Nephron progenitor cell (in vitro differentiated cells): ENCODE measurements at regions not wholly inside any gene's neighbourhood (a gene's known extent, or its start where the extent isn't known, plus 50 kb on each side); places are given as distances from the start of the nearest gene placed in this dataset.
A peak's percentile ranks its signal among the peaks of the same experiment; 100 is the strongest.

ENCODE experiments used
- DNase-seq: peaks from one replicate; pipeline ENCODE4 v3.0.0; 2021
- H3K27ac Mint-ChIP-seq: 2 replicates; pipeline ENCODE4 v1.8.0; 2021; ENCODE audit warnings: mild to moderate bottlenecking, moderate library complexity, mixed read lengths
- H3K27me3 Mint-ChIP-seq: 2 replicates; pipeline ENCODE4 v1.8.0; 2021; ENCODE audit warnings: mild to moderate bottlenecking, low read depth, mixed read lengths; ENCODE audit not compliant: poor library complexity
- H3K36me3 Mint-ChIP-seq: 2 replicates; pipeline ENCODE4 v1.8.0; 2021; ENCODE audit warnings: low read depth, mixed read lengths
- H3K4me1 Mint-ChIP-seq: 2 replicates; pipeline ENCODE4 v1.8.0; 2021; ENCODE audit warnings: mixed read lengths
- H3K4me3 Mint-ChIP-seq: 2 replicates; pipeline ENCODE4 v1.8.0; 2021; ENCODE audit warnings: mild to moderate bottlenecking, moderate library complexity, mixed read lengths
- H3K9me3 Mint-ChIP-seq: 2 replicates; pipeline ENCODE4 v1.8.0; 2021; ENCODE audit warnings: mild to moderate bottlenecking, moderate library complexity, mixed read lengths
- TF ChIP-seq, protein P1 (sequence below): fragments of 200-600 bp; sonication (generic); IDR thresholded peaks from 2 replicates; pipeline ENCODE4 v1.5.0; 2021; ENCODE audit warnings: antibody characterized with exemption

DNA sequence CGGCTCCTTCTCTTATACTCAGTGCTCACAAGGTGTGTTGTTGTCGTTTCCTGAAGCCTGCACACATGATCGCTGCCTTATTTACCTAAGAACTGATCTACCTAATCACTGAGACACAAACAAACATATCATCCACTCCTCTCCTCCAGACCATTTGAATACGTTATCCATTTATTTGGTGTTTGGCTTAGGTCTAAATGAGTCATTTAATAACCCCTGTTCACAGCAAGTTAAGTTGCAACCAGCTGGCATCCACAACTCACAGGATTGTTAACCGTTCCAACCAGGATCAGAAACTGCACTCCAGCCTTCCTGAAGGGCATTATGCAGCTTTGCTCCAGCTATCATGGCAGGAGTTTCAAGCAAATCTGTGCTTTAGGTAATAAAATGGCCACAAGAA is 511.1 kb upstream of the MAP3K7 start:
- Mint-ChIP-seq H3K27ac (peak overlapping the region; percentile 12), H3K27me3 (peaks cover 5% of the 10 kb centered on the region), H3K9me3 (no peaks in the 10 kb centered on the region), H3K4me1 (peaks cover 29% of the 10 kb centered on the region), H3K36me3 (no peaks in the 10 kb centered on the region), H3K4me3 (no peak overlapping the region)
- DNase-seq = no peak
- TF ChIP-seq, protein P1, sequence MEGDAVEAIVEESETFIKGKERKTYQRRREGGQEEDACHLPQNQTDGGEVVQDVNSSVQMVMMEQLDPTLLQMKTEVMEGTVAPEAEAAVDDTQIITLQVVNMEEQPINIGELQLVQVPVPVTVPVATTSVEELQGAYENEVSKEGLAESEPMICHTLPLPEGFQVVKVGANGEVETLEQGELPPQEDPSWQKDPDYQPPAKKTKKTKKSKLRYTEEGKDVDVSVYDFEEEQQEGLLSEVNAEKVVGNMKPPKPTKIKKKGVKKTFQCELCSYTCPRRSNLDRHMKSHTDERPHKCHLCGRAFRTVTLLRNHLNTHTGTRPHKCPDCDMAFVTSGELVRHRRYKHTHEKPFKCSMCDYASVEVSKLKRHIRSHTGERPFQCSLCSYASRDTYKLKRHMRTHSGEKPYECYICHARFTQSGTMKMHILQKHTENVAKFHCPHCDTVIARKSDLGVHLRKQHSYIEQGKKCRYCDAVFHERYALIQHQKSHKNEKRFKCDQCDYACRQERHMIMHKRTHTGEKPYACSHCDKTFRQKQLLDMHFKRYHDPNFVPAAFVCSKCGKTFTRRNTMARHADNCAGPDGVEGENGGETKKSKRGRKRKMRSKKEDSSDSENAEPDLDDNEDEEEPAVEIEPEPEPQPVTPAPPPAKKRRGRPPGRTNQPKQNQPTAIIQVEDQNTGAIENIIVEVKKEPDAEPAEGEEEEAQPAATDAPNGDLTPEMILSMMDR = no peak

DNA sequence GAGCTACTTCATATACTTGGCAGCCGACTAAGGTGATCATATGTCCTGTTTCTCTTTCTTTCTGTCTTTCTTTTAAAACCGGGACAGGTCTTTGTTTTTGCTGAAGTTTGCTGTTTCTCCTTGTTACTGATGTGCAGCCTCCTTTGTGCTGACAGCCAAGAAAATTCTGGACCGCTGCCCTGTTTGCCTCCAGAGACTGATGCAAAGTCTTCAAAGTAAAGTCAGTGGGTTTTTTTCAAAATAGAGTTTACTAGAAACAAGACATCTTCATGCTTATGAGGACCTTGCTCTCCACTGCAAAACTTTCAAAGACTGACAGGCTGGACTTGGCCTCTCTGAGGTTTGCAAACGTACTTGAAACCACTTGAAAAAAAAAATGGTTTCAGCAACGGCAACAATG is 510.5 kb upstream of the MAP3K7 start:
- peaks cover 29% of the 10 kb centered on the region for H3K4me1 Mint-ChIP-seq
- no peaks in the 10 kb centered on the region for H3K9me3 Mint-ChIP-seq
- TF ChIP-seq, protein P1 = no peak
- DNase-seq = no peak
- H3K27ac Mint-ChIP-seq = peak overlapping the region; percentile 3
- H3K36me3 Mint-ChIP-seq = no peaks in the 10 kb centered on the region
- no peak overlapping the region for H3K4me3 Mint-ChIP-seq
- peaks cover 5% of the 10 kb centered on the region for H3K27me3 Mint-ChIP-seq

DNA sequence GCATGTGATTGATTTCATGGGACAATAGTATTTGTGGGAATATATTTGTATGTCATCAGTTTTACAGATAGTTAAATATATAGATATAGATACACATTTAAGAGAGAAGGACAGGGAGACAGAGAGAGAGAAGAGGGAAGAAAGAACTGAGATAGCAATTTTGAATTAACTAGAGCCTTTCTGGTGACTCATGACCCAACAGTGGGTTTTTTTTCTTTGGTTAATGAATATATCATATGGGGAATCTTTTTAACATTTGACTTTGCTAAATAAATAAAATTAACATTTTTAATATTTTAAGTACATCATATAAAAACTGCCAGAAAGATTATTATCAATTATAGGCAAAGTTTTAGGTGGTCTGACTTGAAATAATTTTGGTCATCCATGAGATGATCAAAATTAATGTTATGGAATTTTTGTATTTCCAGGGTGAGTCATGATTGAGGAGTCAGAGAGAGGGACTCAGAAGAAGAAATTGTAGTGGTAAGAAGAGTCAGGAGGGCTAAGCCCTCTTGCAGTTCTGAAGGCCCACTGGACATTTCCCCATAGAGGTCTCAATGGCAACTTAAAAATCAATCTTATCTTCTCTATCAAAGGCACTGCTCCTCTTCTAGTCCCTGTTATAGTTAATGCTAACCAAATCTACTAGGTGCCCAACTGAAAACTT is 508.1 kb upstream of the MAP3K7 start:
- Mint-ChIP-seq H3K4me3 (no peak overlapping the region), H3K27ac (no peak overlapping the region), H3K9me3 (no peaks in the 10 kb centered on the region), H3K36me3 (no peaks in the 10 kb centered on the region), H3K4me1 (peaks cover 29% of the 10 kb centered on the region), H3K27me3 (peaks cover 5% of the 10 kb centered on the region)
- TF ChIP-seq, protein P1 = no peak
- no peak for DNase-seq

DNA sequence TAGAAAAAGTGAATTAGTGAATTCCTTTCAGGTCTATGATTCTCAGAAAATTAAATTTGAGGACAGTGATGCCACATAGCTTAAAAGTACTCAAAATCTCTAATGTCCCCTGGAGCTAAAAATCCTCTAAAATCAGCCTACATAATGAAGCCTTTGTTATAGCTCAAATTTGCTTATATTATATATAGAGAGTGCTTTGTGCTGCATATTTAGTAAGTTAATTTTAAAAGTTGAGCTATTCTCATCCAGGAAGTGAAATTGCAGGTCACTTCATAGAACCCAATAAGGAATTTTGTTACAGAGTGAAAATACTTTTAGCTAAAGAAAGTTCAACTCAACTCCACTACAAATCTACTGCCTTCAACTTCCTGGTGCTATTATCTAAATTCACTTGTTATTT is 507.5 kb upstream of the MAP3K7 start:
- H3K36me3 Mint-ChIP-seq = no peaks in the 10 kb centered on the region
- TF ChIP-seq, protein P1 = no peak
- H3K9me3 Mint-ChIP-seq = no peaks in the 10 kb centered on the region
- H3K4me3 Mint-ChIP-seq = no peak overlapping the region
- H3K4me1 Mint-ChIP-seq = peaks cover 23% of the 10 kb centered on the region
- H3K27me3 Mint-ChIP-seq = peaks cover 5% of the 10 kb centered on the region
- no peak for DNase-seq
- no peak overlapping the region for H3K27ac Mint-ChIP-seq

DNA sequence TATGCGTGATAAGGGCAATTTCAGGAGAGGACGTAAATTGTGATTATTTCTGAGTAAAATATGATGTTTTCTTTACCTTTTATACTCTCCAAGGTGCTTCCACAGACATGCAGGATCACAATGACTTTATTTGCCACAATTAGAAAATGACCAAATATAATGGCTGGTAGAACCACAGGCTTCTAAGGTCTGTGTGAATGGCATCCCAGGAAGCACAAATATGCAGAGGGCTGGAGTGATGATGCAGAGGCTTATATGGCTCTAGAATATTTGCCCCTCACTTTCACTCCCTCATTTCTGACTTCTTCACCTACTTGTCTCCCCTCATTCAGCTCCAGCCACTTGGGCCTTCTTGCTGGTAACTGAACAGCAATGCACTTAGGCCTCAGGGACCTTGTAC is 502.1 kb upstream of the MAP3K7 start:
- peaks cover 5% of the 10 kb centered on the region for H3K27me3 Mint-ChIP-seq
- TF ChIP-seq, protein P1 = no peak
- no peaks in the 10 kb centered on the region for H3K36me3 Mint-ChIP-seq
- no peak overlapping the region for H3K27ac Mint-ChIP-seq
- H3K4me1 Mint-ChIP-seq = peaks cover 7% of the 10 kb centered on the region
- DNase-seq = no peak
- no peak overlapping the region for H3K4me3 Mint-ChIP-seq
- H3K9me3 Mint-ChIP-seq = no peaks in the 10 kb centered on the region

DNA sequence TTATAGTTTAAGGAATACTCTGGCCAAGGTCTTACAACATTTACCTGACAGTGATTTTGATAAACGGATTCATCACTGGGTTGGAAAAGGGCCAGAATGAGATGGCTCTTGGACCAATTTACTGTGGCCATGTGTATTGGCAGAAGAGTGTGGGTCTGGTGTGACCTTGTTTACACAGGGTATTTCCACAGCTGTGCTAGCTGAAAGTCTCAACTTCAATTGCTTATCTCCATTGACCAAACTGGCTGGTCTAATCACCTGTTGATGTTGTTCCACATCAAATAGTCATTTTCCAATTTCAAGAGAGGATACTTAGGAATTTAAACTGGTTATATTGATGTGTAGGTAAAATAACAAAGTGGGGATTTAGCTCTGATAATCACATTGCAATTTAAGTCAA is 501.6 kb upstream of the MAP3K7 start:
- no peak overlapping the region for H3K4me3 Mint-ChIP-seq
- no peak overlapping the region for H3K27ac Mint-ChIP-seq
- TF ChIP-seq, protein P1 = no peak
- no peaks in the 10 kb centered on the region for H3K9me3 Mint-ChIP-seq
- no peaks in the 10 kb centered on the region for H3K36me3 Mint-ChIP-seq
- no peak for DNase-seq
- peaks cover 2% of the 10 kb centered on the region for H3K27me3 Mint-ChIP-seq
- peaks cover 8% of the 10 kb centered on the region for H3K4me1 Mint-ChIP-seq
